ENCODE measurements at regions not wholly inside any gene's neighbourhood (a gene's known extent, or its start where the extent isn't known, plus 50 kb on each side); places are given as distances from the start of the nearest gene placed in this dataset.

- no peak for TF ChIP-seq POLR2A (IDR thresholded peaks at IDR 0.05; ENCODE audit: low read depth, low read length)
- TF ChIP-seq CTCF (IDR thresholded peaks at IDR 0.05; ENCODE audit: extremely low read depth in 1 of 2, insufficient read depth in 1 of 2, low read depth in 1 of 2, low read length in 2 of 2) = no peak
These were observed 124.1 kb upstream of the NKX1-1 start for GRCh38 chr4:1530356-1530755.

Data from endothelial cell of umbilical vein (primary cell).